ENCODE measurements at regions not wholly inside any gene's neighbourhood (a gene's known extent, or its start where the extent isn't known, plus 50 kb on each side); places are given as distances from the start of the nearest gene placed in this dataset.
A peak's percentile ranks its signal among the peaks of the same experiment; 100 is the strongest.

GRCh38 chr15:66630801-66631351 lies 65.1 kb upstream of the LCTL start (continued):
- TF ChIP-seq LEF1 (IDR thresholded peaks at IDR 0.05): peak; percentile 88
- TF ChIP-seq, protein P1, sequence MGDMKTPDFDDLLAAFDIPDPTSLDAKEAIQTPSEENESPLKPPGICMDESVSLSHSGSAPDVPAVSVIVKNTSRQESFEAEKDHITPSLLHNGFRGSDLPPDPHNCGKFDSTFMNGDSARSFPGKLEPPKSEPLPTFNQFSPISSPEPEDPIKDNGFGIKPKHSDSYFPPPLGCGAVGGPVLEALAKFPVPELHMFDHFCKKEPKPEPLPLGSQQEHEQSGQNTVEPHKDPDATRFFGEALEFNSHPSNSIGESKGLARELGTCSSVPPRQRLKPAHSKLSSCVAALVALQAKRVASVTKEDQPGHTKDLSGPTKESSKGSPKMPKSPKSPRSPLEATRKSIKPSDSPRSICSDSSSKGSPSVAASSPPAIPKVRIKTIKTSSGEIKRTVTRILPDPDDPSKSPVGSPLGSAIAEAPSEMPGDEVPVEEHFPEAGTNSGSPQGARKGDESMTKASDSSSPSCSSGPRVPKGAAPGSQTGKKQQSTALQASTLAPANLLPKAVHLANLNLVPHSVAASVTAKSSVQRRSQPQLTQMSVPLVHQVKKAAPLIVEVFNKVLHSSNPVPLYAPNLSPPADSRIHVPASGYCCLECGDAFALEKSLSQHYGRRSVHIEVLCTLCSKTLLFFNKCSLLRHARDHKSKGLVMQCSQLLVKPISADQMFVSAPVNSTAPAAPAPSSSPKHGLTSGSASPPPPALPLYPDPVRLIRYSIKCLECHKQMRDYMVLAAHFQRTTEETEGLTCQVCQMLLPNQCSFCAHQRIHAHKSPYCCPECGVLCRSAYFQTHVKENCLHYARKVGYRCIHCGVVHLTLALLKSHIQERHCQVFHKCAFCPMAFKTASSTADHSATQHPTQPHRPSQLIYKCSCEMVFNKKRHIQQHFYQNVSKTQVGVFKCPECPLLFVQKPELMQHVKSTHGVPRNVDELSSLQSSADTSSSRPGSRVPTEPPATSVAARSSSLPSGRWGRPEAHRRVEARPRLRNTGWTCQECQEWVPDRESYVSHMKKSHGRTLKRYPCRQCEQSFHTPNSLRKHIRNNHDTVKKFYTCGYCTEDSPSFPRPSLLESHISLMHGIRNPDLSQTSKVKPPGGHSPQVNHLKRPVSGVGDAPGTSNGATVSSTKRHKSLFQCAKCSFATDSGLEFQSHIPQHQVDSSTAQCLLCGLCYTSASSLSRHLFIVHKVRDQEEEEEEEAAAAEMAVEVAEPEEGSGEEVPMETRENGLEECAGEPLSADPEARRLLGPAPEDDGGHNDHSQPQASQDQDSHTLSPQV (IDR thresholded peaks at IDR 0.05): peak; percentile 94
- TF ChIP-seq MLX (CRISPR knock-in tag; conservative IDR thresholded peaks at IDR 0.05): no peak
- TF ChIP-seq ETV6 (IDR thresholded peaks at IDR 0.05; ENCODE audit: borderline replicate concordance in 1 of 2, low read depth in 2 of 2, low read length in 1 of 2): peak in 1 of 2 experiments; percentile 29; a peak in 1 of 4 replicates
- no peak for TF ChIP-seq ETV6 (CRISPR knock-in tag; IDR thresholded peaks at IDR 0.05; ENCODE audit: borderline replicate concordance)
- TF ChIP-seq ARNT (IDR thresholded peaks at IDR 0.05): 0 out of 4 replicates have a peak, but pooled peaks of 1 of the 2 experiments have one; percentile 45
- TF ChIP-seq PHF21A (IDR thresholded peaks at IDR 0.05; ENCODE audit: borderline replicate concordance, low read depth): peak; percentile 73; the same call in 1 of the 2 replicates
- peak; percentile 73 for TF ChIP-seq NFIC (IDR thresholded peaks at IDR 0.05)
- peak; percentile 58; the same call in 1 of the 2 replicates for TF ChIP-seq TRIM28 (IDR thresholded peaks at IDR 0.05)
- peak; percentile 93 for TF ChIP-seq KLF16 (IDR thresholded peaks at IDR 0.05)
- TF ChIP-seq ZFP1 (CRISPR knock-in tag; IDR thresholded peaks at IDR 0.05): no peak
- TF ChIP-seq TARDBP (IDR thresholded peaks at IDR 0.05): peak; percentile 88
- TF ChIP-seq FOXM1 (IDR thresholded peaks at IDR 0.05; ENCODE audit: low read depth): peak; percentile 68
- TF ChIP-seq FOXM1 (CRISPR knock-in tag; IDR thresholded peaks at IDR 0.05; ENCODE audit: low read depth): no peak
- peak; percentile 50; the same call in 1 of the 2 replicates for TF ChIP-seq NBN (IDR thresholded peaks at IDR 0.05; ENCODE audit: low read depth)
- TF ChIP-seq, protein P2, sequence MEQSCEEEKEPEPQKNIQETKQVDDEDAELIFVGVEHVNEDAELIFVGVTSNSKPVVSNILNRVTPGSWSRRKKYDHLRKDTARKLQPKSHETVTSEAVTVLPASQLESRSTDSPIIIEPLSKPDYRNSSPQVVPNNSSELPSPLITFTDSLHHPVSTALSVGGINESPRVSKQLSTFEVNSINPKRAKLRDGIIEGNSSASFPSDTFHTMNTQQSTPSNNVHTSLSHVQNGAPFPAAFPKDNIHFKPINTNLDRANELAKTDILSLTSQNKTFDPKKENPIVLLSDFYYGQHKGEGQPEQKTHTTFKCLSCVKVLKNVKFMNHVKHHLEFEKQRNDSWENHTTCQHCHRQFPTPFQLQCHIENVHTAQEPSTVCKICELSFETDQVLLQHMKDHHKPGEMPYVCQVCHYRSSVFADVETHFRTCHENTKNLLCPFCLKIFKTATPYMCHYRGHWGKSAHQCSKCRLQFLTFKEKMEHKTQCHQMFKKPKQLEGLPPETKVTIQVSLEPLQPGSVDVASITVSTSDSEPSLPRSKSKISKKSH (CRISPR knock-in tag; IDR thresholded peaks at IDR 0.05): no peak
- peak; percentile 77 to 91; a peak in 3 of 4 replicates for TF ChIP-seq TEAD1 (CRISPR knock-in tag; IDR thresholded peaks at IDR 0.05)
- TF ChIP-seq CSDE1 (IDR thresholded peaks at IDR 0.05): no peak
- TF ChIP-seq CTBP1 (IDR thresholded peaks at IDR 0.05; ENCODE audit: borderline replicate concordance): peak; percentile 87
- TF ChIP-seq, protein P3, sequence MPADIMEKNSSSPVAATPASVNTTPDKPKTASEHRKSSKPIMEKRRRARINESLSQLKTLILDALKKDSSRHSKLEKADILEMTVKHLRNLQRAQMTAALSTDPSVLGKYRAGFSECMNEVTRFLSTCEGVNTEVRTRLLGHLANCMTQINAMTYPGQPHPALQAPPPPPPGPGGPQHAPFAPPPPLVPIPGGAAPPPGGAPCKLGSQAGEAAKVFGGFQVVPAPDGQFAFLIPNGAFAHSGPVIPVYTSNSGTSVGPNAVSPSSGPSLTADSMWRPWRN (IDR thresholded peaks at IDR 0.05; ENCODE audit: low read depth): peak; percentile 91
- TF ChIP-seq FOXA1 (IDR thresholded peaks at IDR 0.05; ENCODE audit: borderline replicate concordance): no peak
- TF ChIP-seq L3MBTL2 (IDR thresholded peaks at IDR 0.05): peak; percentile 63; the same call in 1 of the 2 replicates

All from K562 (cell line).